ENCODE measurements at regions not wholly inside any gene's neighbourhood (a gene's known extent, or its start where the extent isn't known, plus 50 kb on each side); places are given as distances from the start of the nearest gene placed in this dataset.

- Histone ChIP-seq H3K27me3 (replicated peaks; ENCODE audit: control insufficient read depth, insufficient read depth, low read length) (no peaks in the 10 kb centered on the region), H3K36me3 (ENCODE audit: control insufficient read depth, insufficient read depth, low read length, severe bottlenecking) (no peaks in the 10 kb centered on the region), H3K4me1 (ENCODE audit: control insufficient read depth, insufficient read depth, low read length) (no peaks in the 10 kb centered on the region), H3K4me3 (ENCODE audit: low read length) (no peak overlapping the region), H3K9me3 (ENCODE audit: control insufficient read depth, low read length) (no peaks in the 10 kb centered on the region), H3K9ac (ENCODE audit: low read length) (no peak overlapping the region)
- no peak for DNase-seq (ENCODE audit: low read depth)
These were observed 610.0 kb upstream of the GCFC2 start for GRCh38 chr2:76320716-76321115.

GRCh38 chr2:76318848-76319360 lies 608.2 kb upstream of the GCFC2 start:
- no peaks in the 10 kb centered on the region for H3K36me3 ChIP-seq (ENCODE audit: control insufficient read depth, insufficient read depth, low read length, severe bottlenecking)
- H3K9me3 ChIP-seq (ENCODE audit: control insufficient read depth, low read length) = no peaks in the 10 kb centered on the region
- no peaks in the 10 kb centered on the region for H3K4me1 ChIP-seq (ENCODE audit: control insufficient read depth, insufficient read depth, low read length)
- H3K9ac ChIP-seq (ENCODE audit: low read length) = no peak overlapping the region
- no peaks in the 10 kb centered on the region for H3K27me3 ChIP-seq (replicated peaks; ENCODE audit: control insufficient read depth, insufficient read depth, low read length)
- H3K4me3 ChIP-seq (ENCODE audit: low read length) = no peak overlapping the region
- DNase-seq (ENCODE audit: low read depth) = no peak

GRCh38 chr2:76316691-76317090 lies 606.0 kb upstream of the GCFC2 start:
- no peaks in the 10 kb centered on the region for H3K9me3 ChIP-seq (ENCODE audit: control insufficient read depth, low read length)
- H3K27me3 ChIP-seq (replicated peaks; ENCODE audit: control insufficient read depth, insufficient read depth, low read length) = no peaks in the 10 kb centered on the region
- H3K4me1 ChIP-seq (ENCODE audit: control insufficient read depth, insufficient read depth, low read length) = no peaks in the 10 kb centered on the region
- H3K36me3 ChIP-seq (ENCODE audit: control insufficient read depth, insufficient read depth, low read length, severe bottlenecking) = no peaks in the 10 kb centered on the region
- no peak overlapping the region for H3K4me3 ChIP-seq (ENCODE audit: low read length)
- DNase-seq (ENCODE audit: low read depth) = no peak
- no peak overlapping the region for H3K9ac ChIP-seq (ENCODE audit: low read length)

- H3K36me3 ChIP-seq (ENCODE audit: control insufficient read depth, insufficient read depth, low read length, severe bottlenecking) = no peaks in the 10 kb centered on the region
- no peaks in the 10 kb centered on the region for H3K27me3 ChIP-seq (replicated peaks; ENCODE audit: control insufficient read depth, insufficient read depth, low read length)
- H3K4me3 ChIP-seq (ENCODE audit: low read length) = no peak overlapping the region
- no peak for DNase-seq (ENCODE audit: low read depth)
- H3K9me3 ChIP-seq (ENCODE audit: control insufficient read depth, low read length) = no peaks in the 10 kb centered on the region
- no peaks in the 10 kb centered on the region for H3K4me1 ChIP-seq (ENCODE audit: control insufficient read depth, insufficient read depth, low read length)
- H3K9ac ChIP-seq (ENCODE audit: low read length) = no peak overlapping the region
These were observed 603.7 kb upstream of the GCFC2 start for GRCh38 chr2:76314271-76315020.

GRCh38 chr2:76312236-76312635 lies 601.5 kb upstream of the GCFC2 start:
- no peaks in the 10 kb centered on the region for H3K9me3 ChIP-seq (ENCODE audit: control insufficient read depth, low read length)
- no peaks in the 10 kb centered on the region for H3K27me3 ChIP-seq (replicated peaks; ENCODE audit: control insufficient read depth, insufficient read depth, low read length)
- no peak overlapping the region for H3K4me3 ChIP-seq (ENCODE audit: low read length)
- no peaks in the 10 kb centered on the region for H3K36me3 ChIP-seq (ENCODE audit: control insufficient read depth, insufficient read depth, low read length, severe bottlenecking)
- no peak overlapping the region for H3K9ac ChIP-seq (ENCODE audit: low read length)
- no peak for DNase-seq (ENCODE audit: low read depth)
- no peaks in the 10 kb centered on the region for H3K4me1 ChIP-seq (ENCODE audit: control insufficient read depth, insufficient read depth, low read length)

- Histone ChIP-seq H3K9ac (ENCODE audit: low read length) (no peak overlapping the region), H3K4me3 (ENCODE audit: low read length) (no peak overlapping the region)
These were observed 601.0 kb upstream of the GCFC2 start for GRCh38 chr2:76311728-76312127.

GRCh38 chr2:76310894-76311633 lies 600.3 kb upstream of the GCFC2 start:
- Histone ChIP-seq H3K4me1 (ENCODE audit: control insufficient read depth, insufficient read depth, low read length) (no peaks in the 10 kb centered on the region), H3K36me3 (ENCODE audit: control insufficient read depth, insufficient read depth, low read length, severe bottlenecking) (no peaks in the 10 kb centered on the region), H3K9ac (ENCODE audit: low read length) (no peak overlapping the region), H3K4me3 (ENCODE audit: low read length) (no peak overlapping the region), H3K9me3 (ENCODE audit: control insufficient read depth, low read length) (no peaks in the 10 kb centered on the region), H3K27me3 (replicated peaks; ENCODE audit: control insufficient read depth, insufficient read depth, low read length) (no peaks in the 10 kb centered on the region)
- no peak for DNase-seq (ENCODE audit: low read depth)

More at GRCh38 chr2:76311728-76312127, 601.0 kb upstream of the GCFC2 start:
- H3K36me3 ChIP-seq (ENCODE audit: control insufficient read depth, insufficient read depth, low read length, severe bottlenecking) = no peaks in the 10 kb centered on the region
- no peaks in the 10 kb centered on the region for H3K9me3 ChIP-seq (ENCODE audit: control insufficient read depth, low read length)
- H3K27me3 ChIP-seq (replicated peaks; ENCODE audit: control insufficient read depth, insufficient read depth, low read length) = no peaks in the 10 kb centered on the region
- no peaks in the 10 kb centered on the region for H3K4me1 ChIP-seq (ENCODE audit: control insufficient read depth, insufficient read depth, low read length)
- no peak for DNase-seq (ENCODE audit: low read depth)

GRCh38 chr2:76307495-76307894 lies 596.8 kb upstream of the GCFC2 start:
- no peak for DNase-seq (ENCODE audit: low read depth)
- Histone ChIP-seq H3K4me3 (ENCODE audit: low read length) (no peak overlapping the region), H3K9ac (ENCODE audit: low read length) (no peak overlapping the region), H3K27me3 (replicated peaks; ENCODE audit: control insufficient read depth, insufficient read depth, low read length) (no peaks in the 10 kb centered on the region), H3K4me1 (ENCODE audit: control insufficient read depth, insufficient read depth, low read length) (no peaks in the 10 kb centered on the region), H3K36me3 (ENCODE audit: control insufficient read depth, insufficient read depth, low read length, severe bottlenecking) (no peaks in the 10 kb centered on the region), H3K9me3 (ENCODE audit: control insufficient read depth, low read length) (no peaks in the 10 kb centered on the region)

- no peaks in the 10 kb centered on the region for H3K9me3 ChIP-seq (ENCODE audit: control insufficient read depth, low read length)
- no peak overlapping the region for H3K4me3 ChIP-seq (ENCODE audit: low read length)
- H3K27me3 ChIP-seq (replicated peaks; ENCODE audit: control insufficient read depth, insufficient read depth, low read length) = no peaks in the 10 kb centered on the region
- H3K9ac ChIP-seq (ENCODE audit: low read length) = no peak overlapping the region
- no peak for DNase-seq (ENCODE audit: low read depth)
- H3K4me1 ChIP-seq (ENCODE audit: control insufficient read depth, insufficient read depth, low read length) = no peaks in the 10 kb centered on the region
- no peaks in the 10 kb centered on the region for H3K36me3 ChIP-seq (ENCODE audit: control insufficient read depth, insufficient read depth, low read length, severe bottlenecking)
These were observed 587.3 kb upstream of the GCFC2 start for GRCh38 chr2:76298041-76298440.

GRCh38 chr2:76296438-76296837 lies 585.7 kb upstream of the GCFC2 start:
- no peaks in the 10 kb centered on the region for H3K4me1 ChIP-seq (ENCODE audit: control insufficient read depth, insufficient read depth, low read length)
- no peak for DNase-seq (ENCODE audit: low read depth)
- no peaks in the 10 kb centered on the region for H3K27me3 ChIP-seq (replicated peaks; ENCODE audit: control insufficient read depth, insufficient read depth, low read length)
- no peak overlapping the region for H3K4me3 ChIP-seq (ENCODE audit: low read length)
- no peaks in the 10 kb centered on the region for H3K9me3 ChIP-seq (ENCODE audit: control insufficient read depth, low read length)
- no peak overlapping the region for H3K9ac ChIP-seq (ENCODE audit: low read length)
- no peaks in the 10 kb centered on the region for H3K36me3 ChIP-seq (ENCODE audit: control insufficient read depth, insufficient read depth, low read length, severe bottlenecking)

- no peaks in the 10 kb centered on the region for H3K9me3 ChIP-seq (ENCODE audit: control insufficient read depth, low read length)
- no peaks in the 10 kb centered on the region for H3K36me3 ChIP-seq (ENCODE audit: control insufficient read depth, insufficient read depth, low read length, severe bottlenecking)
- H3K4me3 ChIP-seq (ENCODE audit: low read length) = no peak overlapping the region
- H3K4me1 ChIP-seq (ENCODE audit: control insufficient read depth, insufficient read depth, low read length) = no peaks in the 10 kb centered on the region
- DNase-seq (ENCODE audit: low read depth) = no peak
- no peak overlapping the region for H3K9ac ChIP-seq (ENCODE audit: low read length)
- no peaks in the 10 kb centered on the region for H3K27me3 ChIP-seq (replicated peaks; ENCODE audit: control insufficient read depth, insufficient read depth, low read length)
These were observed 585.0 kb upstream of the GCFC2 start for GRCh38 chr2:76295762-76296161.

All from adipocyte (in vitro differentiated cells).